Suprapubic skin (tissue), 4 donors: ENCODE measurements at regions not wholly inside any gene's neighbourhood (a gene's known extent, or its start where the extent isn't known, plus 50 kb on each side); places are given as distances from the start of the nearest gene placed in this dataset.
"Not testable (repeated sequence)": the region's sequence is repeated elsewhere in the genome, so short reads cannot be mapped to it uniquely, and the experiment has no call there.

ENCODE experiments used
- DNase-seq, 2 donors: peaks; one replicate each; pipeline ENCODE4 v3.0.0-alpha.2; 2019; ENCODE audit warnings: low spot score in 2 of 2
- H3K27ac ChIP-seq: fragments of 200-600 bp; sonication (generic); one replicate; pipeline ENCODE4 v1.5.1; 2019
- H3K27me3 ChIP-seq: fragments of 200-600 bp; sonication (generic); one replicate; pipeline ENCODE4 v1.5.1; 2019
- H3K36me3 ChIP-seq: fragments of 200-600 bp; sonication (generic); one replicate; pipeline ENCODE4 v1.5.1; 2019
- H3K4me1 ChIP-seq: fragments of 200-600 bp; sonication (generic); one replicate; pipeline ENCODE4 v1.5.1; 2019
- H3K4me3 ChIP-seq: fragments of 200-600 bp; sonication (generic); one replicate; pipeline ENCODE4 v1.5.1; 2019; ENCODE audit warnings: mild to moderate bottlenecking
- H3K9me3 ChIP-seq: fragments of 200-600 bp; sonication (generic); one replicate; pipeline ENCODE4 v1.5.1; 2019
- EP300 ChIP-seq: sonication (generic); formaldehyde crosslinking; IDR thresholded peaks from one replicate; pipeline ENCODE4 v1.6.1; 2017; ENCODE audit warnings: antibody characterized with exemption
- POLR2A ChIP-seq, 2 donors: fragments of 450-650 bp; IDR thresholded peaks; one replicate each; pipeline ENCODE4 v1.6.1; 2017; ENCODE audit warnings: antibody characterized with exemption in 2 of 2, mild to moderate bottlenecking in 2 of 2, moderate library complexity in 2 of 2
- POLR2AphosphoS5 ChIP-seq, 3 donors: sonication (generic); formaldehyde crosslinking; IDR thresholded peaks; one replicate each; pipeline ENCODE4 v1.6.1; 2017; ENCODE audit warnings: antibody characterized with exemption in 3 of 3
- WGBS: methylation state at CpG from one replicate; pipeline ENCODE4 v1.1.5; 2018; 5-methylcytosine and 5-hydroxymethylcytosine counted together
- TF ChIP-seq, protein P1 (sequence below), 2 donors: fragments of 200-600 bp in 1 of 2; fragments of 450-650 bp in 1 of 2; sonication (generic) in 1 of 2; IDR thresholded peaks; one replicate each; pipeline ENCODE4 v1.5.1; 2016 to 2019; ENCODE audit warnings: antibody characterized with exemption in 2 of 2, mild to moderate bottlenecking in 1 of 2, moderate library complexity in 1 of 2

DNA sequence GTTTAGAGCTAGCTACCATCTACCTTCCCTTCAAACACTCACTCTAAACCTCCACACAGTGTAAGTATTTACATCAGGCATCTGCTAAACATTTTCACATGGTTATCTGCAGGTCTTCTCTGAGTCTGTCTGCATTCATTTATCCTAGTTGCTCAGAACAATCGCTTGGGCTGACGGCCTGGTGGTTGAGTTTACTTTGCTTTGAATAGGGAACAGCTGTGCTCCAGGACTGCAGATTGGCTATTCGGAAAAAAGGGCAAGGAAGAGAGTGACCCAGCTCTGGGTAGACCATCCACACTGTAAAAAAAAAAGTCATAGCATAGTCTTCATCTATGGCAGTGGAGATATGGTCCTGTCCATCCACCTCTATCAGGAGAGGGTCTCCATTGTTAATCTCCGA is 115.3 kb upstream of the ESR1 start:
- H3K27ac ChIP-seq, result peak overlapping the region; percentile 69
- 79% methylated on average over 4 of the region's 4 CpGs for WGBS

GRCh38 chr6:151693366-151693765 is 114.1 kb upstream of the ESR1 start:
- 89% methylated on average over 5 of the region's 5 CpGs for WGBS
- TF ChIP-seq, protein P1, sequence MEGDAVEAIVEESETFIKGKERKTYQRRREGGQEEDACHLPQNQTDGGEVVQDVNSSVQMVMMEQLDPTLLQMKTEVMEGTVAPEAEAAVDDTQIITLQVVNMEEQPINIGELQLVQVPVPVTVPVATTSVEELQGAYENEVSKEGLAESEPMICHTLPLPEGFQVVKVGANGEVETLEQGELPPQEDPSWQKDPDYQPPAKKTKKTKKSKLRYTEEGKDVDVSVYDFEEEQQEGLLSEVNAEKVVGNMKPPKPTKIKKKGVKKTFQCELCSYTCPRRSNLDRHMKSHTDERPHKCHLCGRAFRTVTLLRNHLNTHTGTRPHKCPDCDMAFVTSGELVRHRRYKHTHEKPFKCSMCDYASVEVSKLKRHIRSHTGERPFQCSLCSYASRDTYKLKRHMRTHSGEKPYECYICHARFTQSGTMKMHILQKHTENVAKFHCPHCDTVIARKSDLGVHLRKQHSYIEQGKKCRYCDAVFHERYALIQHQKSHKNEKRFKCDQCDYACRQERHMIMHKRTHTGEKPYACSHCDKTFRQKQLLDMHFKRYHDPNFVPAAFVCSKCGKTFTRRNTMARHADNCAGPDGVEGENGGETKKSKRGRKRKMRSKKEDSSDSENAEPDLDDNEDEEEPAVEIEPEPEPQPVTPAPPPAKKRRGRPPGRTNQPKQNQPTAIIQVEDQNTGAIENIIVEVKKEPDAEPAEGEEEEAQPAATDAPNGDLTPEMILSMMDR (IDR thresholded peaks at IDR 0.05), result no peak
- TF ChIP-seq POLR2A (IDR thresholded peaks at IDR 0.05) (no peak), EP300 (no peak), POLR2AphosphoS5 (IDR thresholded peaks at IDR 0.05) (no peak)

More for the DNA sequence above, 115.3 kb upstream of the ESR1 start:
- TF ChIP-seq EP300 (no peak), POLR2AphosphoS5 (IDR thresholded peaks at IDR 0.05) (no peak), POLR2A (IDR thresholded peaks at IDR 0.05) (no peak)
- TF ChIP-seq, protein P1 (IDR thresholded peaks at IDR 0.05), result no peak
- H3K36me3 ChIP-seq, result no peaks in the 10 kb centered on the region
- peaks cover 11% of the 10 kb centered on the region for H3K4me1 ChIP-seq
- no peaks in the 10 kb centered on the region for H3K9me3 ChIP-seq
- H3K4me3 ChIP-seq, result no peak overlapping the region
- no peak for DNase-seq
- no peaks in the 10 kb centered on the region for H3K27me3 ChIP-seq

GRCh38 chr6:151695156-151695555 is 112.3 kb upstream of the ESR1 start:
- TF ChIP-seq EP300 (no peak), POLR2AphosphoS5 (IDR thresholded peaks at IDR 0.05) (no peak), POLR2A (IDR thresholded peaks at IDR 0.05) (no peak)
- TF ChIP-seq, protein P1 (IDR thresholded peaks at IDR 0.05), result no peak
- no peak for DNase-seq

More at GRCh38 chr6:151693366-151693765, 114.1 kb upstream of the ESR1 start:
- Histone ChIP-seq H3K4me1 (peaks cover 11% of the 10 kb centered on the region), H3K27ac (no peak overlapping the region), H3K4me3 (no peak overlapping the region), H3K9me3 (no peaks in the 10 kb centered on the region), H3K36me3 (no peaks in the 10 kb centered on the region), H3K27me3 (no peaks in the 10 kb centered on the region)
- no peak for DNase-seq

DNA sequence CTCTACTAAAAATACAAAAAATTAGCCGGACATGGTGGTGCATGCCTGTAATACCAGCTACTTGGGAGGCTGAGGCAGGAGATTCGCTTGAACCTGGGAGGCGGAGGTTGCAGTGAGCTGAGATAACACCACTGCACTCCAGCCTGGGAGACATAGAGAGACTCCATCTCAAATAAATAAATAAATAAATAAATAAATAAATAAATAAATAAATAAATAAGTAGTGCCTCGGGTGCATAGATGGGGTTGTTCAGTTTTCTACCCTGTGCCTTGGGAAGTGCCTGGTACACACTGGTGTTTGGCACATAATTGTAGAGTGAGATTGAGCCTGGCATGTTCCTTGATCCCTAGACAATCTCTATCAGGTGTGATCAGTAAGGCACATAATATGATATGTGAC is 111.2 kb upstream of the ESR1 start:
- H3K36me3 ChIP-seq, DNase-seq, H3K4me3 ChIP-seq, H3K27me3 ChIP-seq, H3K27ac ChIP-seq, H3K9me3 ChIP-seq: not testable (repeated sequence)
- WGBS, result 92% methylated on average over 4 of the region's 4 CpGs
- H3K4me1 ChIP-seq, result peaks cover 19% of the 10 kb centered on the region

More at GRCh38 chr6:151695156-151695555, 112.3 kb upstream of the ESR1 start:
- Histone ChIP-seq H3K27ac (no peak overlapping the region), H3K9me3 (no peaks in the 10 kb centered on the region), H3K36me3 (no peaks in the 10 kb centered on the region), H3K4me3 (no peak overlapping the region), H3K27me3 (no peaks in the 10 kb centered on the region), H3K4me1 (peaks cover 22% of the 10 kb centered on the region)

GRCh38 chr6:151698931-151699700 is 108.4 kb upstream of the ESR1 start:
- 41% methylated on average over 5 of the region's 5 CpGs for WGBS
- Histone ChIP-seq H3K4me1 (peaks cover 15% of the 10 kb centered on the region), H3K9me3 (no peaks in the 10 kb centered on the region), H3K27me3 (no peaks in the 10 kb centered on the region), H3K36me3 (no peaks in the 10 kb centered on the region), H3K27ac (no peak overlapping the region), H3K4me3 (no peak overlapping the region)
- TF ChIP-seq, protein P1 (IDR thresholded peaks at IDR 0.05), result no peak
- TF ChIP-seq EP300, result no peak
- TF ChIP-seq POLR2A (IDR thresholded peaks at IDR 0.05), result no peak
- no peak for TF ChIP-seq POLR2AphosphoS5 (IDR thresholded peaks at IDR 0.05)
- no peak for DNase-seq

GRCh38 chr6:151699719-151700118 is 107.8 kb upstream of the ESR1 start:
- no peaks in the 10 kb centered on the region for H3K36me3 ChIP-seq
- TF ChIP-seq, protein P1 (IDR thresholded peaks at IDR 0.05), result no peak
- peak in 1 of 3 donors; percentile 34 for TF ChIP-seq POLR2AphosphoS5 (IDR thresholded peaks at IDR 0.05)
- WGBS, result 62% methylated on average over 4 of the region's 4 CpGs
- H3K4me3 ChIP-seq, result no peak overlapping the region
- H3K9me3 ChIP-seq, result no peaks in the 10 kb centered on the region
- no peak for DNase-seq
- H3K27ac ChIP-seq, result no peak overlapping the region
- no peaks in the 10 kb centered on the region for H3K27me3 ChIP-seq
- peaks cover 15% of the 10 kb centered on the region for H3K4me1 ChIP-seq
